Neural cell (in vitro differentiated cells): ENCODE measurements at regions not wholly inside any gene's neighbourhood (a gene's known extent, or its start where the extent isn't known, plus 50 kb on each side); places are given as distances from the start of the nearest gene placed in this dataset.
A peak's percentile ranks its signal among the peaks of the same experiment; 100 is the strongest.

Experiments used
- H2AFZ ChIP-seq: fragments of 200-600, 300-800 bp; sonication (generic), shearing (Covaris generic); 2 replicates; pipeline ENCODE4 v1.6.0; 2014; ENCODE audit warnings: low read depth, mild to moderate bottlenecking, antibody characterized with exemption, low read length, moderate library complexity
- H3F3A ChIP-seq: fragments of 200-600 bp; shearing (Covaris generic); 2 replicates; pipeline ENCODE4 v1.6.1; 2016; ENCODE audit warnings: mild to moderate bottlenecking, moderate library complexity, mixed read lengths, antibody characterized with exemption, low read length; ENCODE audit not compliant: insufficient read depth, poor library complexity, severe bottlenecking
- H3K27ac ChIP-seq: fragments of 200-600, 300-800 bp; sonication (generic), shearing (Covaris generic); 2 replicates; pipeline ENCODE4 v1.5.1; 2014; ENCODE audit warnings: mild to moderate bottlenecking, low read length, moderate library complexity
- H3K27me3 ChIP-seq: fragments of 300-800, 200-600 bp; sonication (generic), shearing (Covaris generic); 2 replicates; pipeline ENCODE4 v1.6.0; 2014; ENCODE audit warnings: mild to moderate bottlenecking, low read depth, low read length, moderate library complexity; ENCODE audit not compliant: insufficient read depth
- H3K36me3 ChIP-seq: fragments of 300-800, 200-600 bp; sonication (generic), shearing (Covaris generic); 2 replicates; pipeline ENCODE4 v1.5.1; 2014; ENCODE audit warnings: mild to moderate bottlenecking, antibody characterized with exemption, low read length, moderate library complexity; ENCODE audit not compliant: insufficient read depth
- H3K4me2 ChIP-seq: fragments of 300-800, 200-600 bp; sonication (generic), shearing (Covaris generic); 2 replicates; pipeline ENCODE4 v1.6.0; 2014; ENCODE audit warnings: mild to moderate bottlenecking, low read length
- H3K4me3 ChIP-seq: fragments of 300-800, 200-600 bp; sonication (generic), shearing (Covaris generic); 2 replicates; pipeline ENCODE4 v1.5.1; 2014; ENCODE audit warnings: mild to moderate bottlenecking, low read length, moderate library complexity
- H3K79me2 ChIP-seq: fragments of 200-600 bp; shearing (Covaris generic); replicated peaks from 2 replicates; pipeline ENCODE4 v1.6.0; 2014; ENCODE audit warnings: mild to moderate bottlenecking, low read length, moderate library complexity; ENCODE audit not compliant: insufficient read depth
- H3K9ac ChIP-seq: fragments of 300-800, 200-600 bp; sonication (generic), shearing (Covaris generic); 2 replicates; pipeline ENCODE4 v1.6.1; 2016; ENCODE audit warnings: mild to moderate bottlenecking, low read length, mixed read lengths
- H3K9me2 ChIP-seq: fragments of 200-600 bp; shearing (Covaris generic); 2 replicates; pipeline ENCODE4 v1.6.1; 2016; ENCODE audit warnings: mild to moderate bottlenecking, low read length, mixed read lengths; ENCODE audit not compliant: insufficient read depth
- H3K9me3 ChIP-seq: fragments of 200-600, 300-800 bp; sonication (generic), shearing (Covaris generic); 2 replicates; pipeline ENCODE4 v1.6.1; 2016; ENCODE audit warnings: mild to moderate bottlenecking, mixed run types, low read length, moderate library complexity, mixed read lengths
- H4K20me1 ChIP-seq: fragments of 200-600 bp; shearing (Covaris generic); 2 replicates; pipeline ENCODE4 v1.6.1; 2016; ENCODE audit warnings: mild to moderate bottlenecking, mixed run types; ENCODE audit not compliant: insufficient read depth
- EP300 ChIP-seq: fragments of 450-650 bp; conservative IDR thresholded peaks from 2 replicates; pipeline ENCODE4 v1.6.1; 2014; ENCODE audit warnings: antibody characterized with exemption, mild to moderate bottlenecking, moderate library complexity; ENCODE audit not compliant: poor library complexity, severe bottlenecking
- POLR2AphosphoS5 ChIP-seq: IDR thresholded peaks from 2 replicates; pipeline ENCODE4 v1.6.1; 2012
- RAD21 ChIP-seq: fragments of 450-650 bp; conservative IDR thresholded peaks from 2 replicates; pipeline ENCODE4 v1.6.1; 2014; ENCODE audit warnings: antibody characterized with exemption, mild to moderate bottlenecking, moderate library complexity
- SMC3 ChIP-seq: fragments of 450-650 bp; conservative IDR thresholded peaks from 2 replicates; pipeline ENCODE4 v1.6.1; 2014; ENCODE audit warnings: antibody characterized with exemption, mild to moderate bottlenecking, moderate library complexity; ENCODE audit not compliant: poor library complexity
- TAF1 ChIP-seq: IDR thresholded peaks from 2 replicates; pipeline ENCODE4 v1.6.1; 2012; ENCODE audit warnings: low read depth
- TF ChIP-seq, protein P1 (sequence below): IDR thresholded peaks from 2 replicates; pipeline ENCODE4 v1.6.1; 2012; ENCODE audit warnings: borderline replicate concordance
- TF ChIP-seq, protein P2 (sequence below): fragments of 450-650 bp; IDR thresholded peaks from 2 replicates; pipeline ENCODE4 v1.5.1; 2014; ENCODE audit warnings: antibody characterized with exemption, mild to moderate bottlenecking, moderate library complexity; ENCODE audit not compliant: poor library complexity, severe bottlenecking

DNA sequence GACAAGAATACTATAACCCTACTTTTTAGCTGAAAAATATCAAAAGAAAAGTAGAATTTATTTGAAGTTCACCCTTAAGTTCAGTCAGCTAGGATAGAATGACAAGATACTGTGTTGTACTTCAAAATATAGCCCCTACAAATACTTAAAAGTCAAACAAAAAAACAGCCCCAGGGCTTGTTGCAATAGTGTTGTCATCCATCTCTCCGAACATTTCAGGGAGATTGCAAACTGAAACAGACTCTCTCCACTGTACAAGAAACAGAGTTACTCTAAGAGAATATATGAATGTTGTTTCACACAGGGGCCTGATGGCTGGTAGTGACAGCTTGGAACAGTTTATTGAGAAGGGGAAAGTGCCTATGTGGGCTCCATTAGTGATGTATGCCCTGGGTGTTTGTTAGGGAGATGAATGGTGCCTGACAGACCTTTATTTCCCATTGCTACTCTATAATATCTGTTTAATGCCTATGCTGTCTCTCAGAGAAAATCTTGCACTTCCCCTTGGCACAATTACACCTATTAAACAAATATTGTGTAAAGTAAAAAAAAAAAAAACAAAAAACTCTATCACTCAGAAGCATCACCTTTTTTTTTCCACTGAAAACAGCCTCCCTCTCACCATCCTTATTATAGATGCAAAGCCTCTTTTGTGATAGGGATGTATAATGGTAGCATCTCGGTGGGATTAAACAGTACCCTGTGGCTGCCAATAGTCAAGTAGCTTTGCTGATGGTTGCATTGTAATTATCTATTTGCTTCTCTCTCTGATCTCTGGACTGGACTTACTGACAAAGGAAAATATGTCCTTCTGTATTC, 506.3 kb upstream of the LUZP2 start:
- H3K4me3 ChIP-seq, result no peak overlapping the region
- no peaks in the 10 kb centered on the region for H3K79me2 ChIP-seq
- H3K9me2 ChIP-seq, result no peaks in the 10 kb centered on the region
- H3K36me3 ChIP-seq, result no peaks in the 10 kb centered on the region
- TF ChIP-seq, protein P1, sequence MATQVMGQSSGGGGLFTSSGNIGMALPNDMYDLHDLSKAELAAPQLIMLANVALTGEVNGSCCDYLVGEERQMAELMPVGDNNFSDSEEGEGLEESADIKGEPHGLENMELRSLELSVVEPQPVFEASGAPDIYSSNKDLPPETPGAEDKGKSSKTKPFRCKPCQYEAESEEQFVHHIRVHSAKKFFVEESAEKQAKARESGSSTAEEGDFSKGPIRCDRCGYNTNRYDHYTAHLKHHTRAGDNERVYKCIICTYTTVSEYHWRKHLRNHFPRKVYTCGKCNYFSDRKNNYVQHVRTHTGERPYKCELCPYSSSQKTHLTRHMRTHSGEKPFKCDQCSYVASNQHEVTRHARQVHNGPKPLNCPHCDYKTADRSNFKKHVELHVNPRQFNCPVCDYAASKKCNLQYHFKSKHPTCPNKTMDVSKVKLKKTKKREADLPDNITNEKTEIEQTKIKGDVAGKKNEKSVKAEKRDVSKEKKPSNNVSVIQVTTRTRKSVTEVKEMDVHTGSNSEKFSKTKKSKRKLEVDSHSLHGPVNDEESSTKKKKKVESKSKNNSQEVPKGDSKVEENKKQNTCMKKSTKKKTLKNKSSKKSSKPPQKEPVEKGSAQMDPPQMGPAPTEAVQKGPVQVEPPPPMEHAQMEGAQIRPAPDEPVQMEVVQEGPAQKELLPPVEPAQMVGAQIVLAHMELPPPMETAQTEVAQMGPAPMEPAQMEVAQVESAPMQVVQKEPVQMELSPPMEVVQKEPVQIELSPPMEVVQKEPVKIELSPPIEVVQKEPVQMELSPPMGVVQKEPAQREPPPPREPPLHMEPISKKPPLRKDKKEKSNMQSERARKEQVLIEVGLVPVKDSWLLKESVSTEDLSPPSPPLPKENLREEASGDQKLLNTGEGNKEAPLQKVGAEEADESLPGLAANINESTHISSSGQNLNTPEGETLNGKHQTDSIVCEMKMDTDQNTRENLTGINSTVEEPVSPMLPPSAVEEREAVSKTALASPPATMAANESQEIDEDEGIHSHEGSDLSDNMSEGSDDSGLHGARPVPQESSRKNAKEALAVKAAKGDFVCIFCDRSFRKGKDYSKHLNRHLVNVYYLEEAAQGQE, result no peak
- peak; percentile 43 for TF ChIP-seq EP300
- no peaks in the 10 kb centered on the region for H4K20me1 ChIP-seq
- H3K9me3 ChIP-seq, result no peaks in the 10 kb centered on the region
- no peak overlapping the region for H3K27ac ChIP-seq
- no peak overlapping the region for H3K9ac ChIP-seq
- H3F3A ChIP-seq, result peaks cover 5% of the 10 kb centered on the region
- no peak overlapping the region for H3K4me2 ChIP-seq
- no peak overlapping the region for H2AFZ ChIP-seq
- H3K27me3 ChIP-seq, result no peaks in the 10 kb centered on the region

DNA sequence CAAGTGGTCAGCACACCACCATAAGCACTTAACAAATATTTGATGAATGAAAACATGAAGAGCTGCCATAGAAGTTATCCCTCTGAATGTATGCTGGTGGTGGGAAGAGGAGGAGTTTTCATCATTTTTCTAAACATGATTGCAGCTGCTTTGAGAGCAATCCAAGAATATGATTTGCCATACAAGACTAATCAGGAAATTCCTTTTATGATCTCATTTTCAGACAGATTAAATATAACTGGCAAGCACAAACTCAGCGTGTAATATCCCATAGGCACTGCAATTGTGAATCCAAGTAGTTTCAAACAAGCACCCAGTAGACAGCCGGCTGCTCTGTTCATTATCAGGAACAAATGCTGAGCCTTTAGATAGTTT, 505.7 kb upstream of the LUZP2 start:
- no peak overlapping the region for H3K27ac ChIP-seq
- no peak overlapping the region for H3K9ac ChIP-seq
- TF ChIP-seq TAF1 (no peak), SMC3 (no peak)
- H3K4me3 ChIP-seq, result no peak overlapping the region
- no peaks in the 10 kb centered on the region for H4K20me1 ChIP-seq
- H3K9me2 ChIP-seq, result no peaks in the 10 kb centered on the region
- no peaks in the 10 kb centered on the region for H3K27me3 ChIP-seq
- H2AFZ ChIP-seq, result no peak overlapping the region
- H3K9me3 ChIP-seq, result peaks cover 4% of the 10 kb centered on the region
- peaks cover 5% of the 10 kb centered on the region for H3F3A ChIP-seq
- no peaks in the 10 kb centered on the region for H3K36me3 ChIP-seq
- no peak overlapping the region for H3K4me2 ChIP-seq
- no peaks in the 10 kb centered on the region for H3K79me2 ChIP-seq

DNA sequence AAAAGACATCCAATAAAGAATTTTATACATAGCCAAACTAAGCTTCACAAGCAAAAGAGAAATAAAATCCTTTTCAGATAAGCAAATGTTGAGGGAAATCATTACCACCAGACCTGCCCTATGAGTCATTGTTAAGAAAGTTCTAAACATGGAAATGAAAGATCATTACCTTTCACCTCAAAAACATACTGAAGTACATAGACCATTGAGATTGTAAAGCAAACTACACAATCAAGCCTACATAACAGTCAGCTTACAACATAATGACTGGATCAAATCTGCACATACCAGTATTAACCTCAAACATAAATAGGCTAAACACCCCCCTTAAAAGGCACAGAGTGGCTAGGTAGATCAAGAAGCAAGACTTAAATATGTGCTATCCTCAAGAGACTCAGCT, 501.0 kb upstream of the LUZP2 start:
- no peaks in the 10 kb centered on the region for H3K9me2 ChIP-seq

More for the DNA sequence above, 501.0 kb upstream of the LUZP2 start:
- no peak overlapping the region for H2AFZ ChIP-seq
- H3K36me3 ChIP-seq, result no peaks in the 10 kb centered on the region
- H3K27ac ChIP-seq, result no peak overlapping the region
- H4K20me1 ChIP-seq, result no peaks in the 10 kb centered on the region
- H3K9me3 ChIP-seq, result peaks cover 5% of the 10 kb centered on the region
- TF ChIP-seq, protein P2, sequence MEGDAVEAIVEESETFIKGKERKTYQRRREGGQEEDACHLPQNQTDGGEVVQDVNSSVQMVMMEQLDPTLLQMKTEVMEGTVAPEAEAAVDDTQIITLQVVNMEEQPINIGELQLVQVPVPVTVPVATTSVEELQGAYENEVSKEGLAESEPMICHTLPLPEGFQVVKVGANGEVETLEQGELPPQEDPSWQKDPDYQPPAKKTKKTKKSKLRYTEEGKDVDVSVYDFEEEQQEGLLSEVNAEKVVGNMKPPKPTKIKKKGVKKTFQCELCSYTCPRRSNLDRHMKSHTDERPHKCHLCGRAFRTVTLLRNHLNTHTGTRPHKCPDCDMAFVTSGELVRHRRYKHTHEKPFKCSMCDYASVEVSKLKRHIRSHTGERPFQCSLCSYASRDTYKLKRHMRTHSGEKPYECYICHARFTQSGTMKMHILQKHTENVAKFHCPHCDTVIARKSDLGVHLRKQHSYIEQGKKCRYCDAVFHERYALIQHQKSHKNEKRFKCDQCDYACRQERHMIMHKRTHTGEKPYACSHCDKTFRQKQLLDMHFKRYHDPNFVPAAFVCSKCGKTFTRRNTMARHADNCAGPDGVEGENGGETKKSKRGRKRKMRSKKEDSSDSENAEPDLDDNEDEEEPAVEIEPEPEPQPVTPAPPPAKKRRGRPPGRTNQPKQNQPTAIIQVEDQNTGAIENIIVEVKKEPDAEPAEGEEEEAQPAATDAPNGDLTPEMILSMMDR, result no peak
- TF ChIP-seq RAD21, result no peak
- TF ChIP-seq TAF1, result no peak
- TF ChIP-seq POLR2AphosphoS5, result no peak
- no peaks in the 10 kb centered on the region for H3F3A ChIP-seq
- no peak overlapping the region for H3K9ac ChIP-seq
- no peak overlapping the region for H3K4me2 ChIP-seq
- no peaks in the 10 kb centered on the region for H3K27me3 ChIP-seq
- no peak overlapping the region for H3K4me3 ChIP-seq
- no peaks in the 10 kb centered on the region for H3K79me2 ChIP-seq
